ENCODE measurements at regions not wholly inside any gene's neighbourhood (a gene's known extent, or its start where the extent isn't known, plus 50 kb on each side); places are given as distances from the start of the nearest gene placed in this dataset.

GRCh38 chr5:29770936-29771335, 1422.5 kb upstream of the CDH6 start:
- H2BK5ac ChIP-seq (ENCODE audit: low read depth, low read length) = no peak overlapping the region
- H3K18ac ChIP-seq (ENCODE audit: extremely low read depth, low read length) = no peak overlapping the region
- ChIA-PET CTCF (ENCODE audit: partially characterized antibody) (no interaction called here), POLR2A (ENCODE audit: partially characterized antibody) (interaction anchor here (0.7 kb wide), 1 partner anchor 24 kb away, joined by 3 read pairs; no protein-coding TSS in a partner anchor)
- H2BK120ac ChIP-seq (replicated peaks; ENCODE audit: low read depth, low read length) = no peak overlapping the region
- H3K4ac ChIP-seq (replicated peaks; ENCODE audit: insufficient read length, low read depth, low read length) = no peak overlapping the region
- H3K9ac ChIP-seq (replicated peaks in 1 of 4; ENCODE audit: extremely low read depth in 1 of 4, low read depth in 3 of 4, low read length in 3 of 4) = no peak overlapping the region
- H3K36me3 ChIP-seq (ENCODE audit: control insufficient read depth in 2 of 4, insufficient read depth in 4 of 4, low read length in 3 of 4) = no peaks in the 10 kb centered on the region
- H3K79me1 ChIP-seq (ENCODE audit: low read depth, low read length) = no peaks in the 10 kb centered on the region
- H4K20me1 ChIP-seq (replicated peaks in 1 of 2; ENCODE audit: control insufficient read depth in 1 of 2, insufficient read depth in 2 of 2, low read length in 2 of 2) = no peaks in the 10 kb centered on the region
- no peaks in the 10 kb centered on the region for H3K9me3 ChIP-seq (ENCODE audit: insufficient read depth in 2 of 2, low read depth in 1 of 2, low read length in 1 of 2)
- H2AFZ ChIP-seq (ENCODE audit: low read length) = no peak overlapping the region
- DNase-seq (ENCODE audit: low read depth in 1 of 2, low spot score in 2 of 2) = no peak
- H4K8ac ChIP-seq (ENCODE audit: extremely low read depth, insufficient read depth, low read length) = no peak overlapping the region
- H3K4me2 ChIP-seq (ENCODE audit: insufficient read depth in 1 of 2, low read depth in 2 of 2, low read length in 2 of 2) = no peak overlapping the region
- WGBS, 2 experiments (ENCODE audit: extremely low coverage in 1 of 2, insufficient coverage in 1 of 2, insufficient read length in 1 of 2, insufficient replicate concordance in 2 of 2, low coverage in 1 of 2, low lambda C conversion rate in 2 of 2, missing lambda C conversion rate in 1 of 2) = 100% methylated on average over 2 of the region's 2 CpGs; no CpG with 5 or more reads in 1 of the 2 experiments
- no peak overlapping the region for H3K4me3 ChIP-seq (ENCODE audit: extremely low read depth in 1 of 4, insufficient read depth in 2 of 4, low read depth in 3 of 4, low read length in 4 of 4)
- H3K23me2 ChIP-seq (ENCODE audit: low read depth, low read length) = no peaks in the 10 kb centered on the region
- FAIRE-seq = no peak
- H2AK5ac ChIP-seq (ENCODE audit: low read depth, low read length) = no peak overlapping the region
- H3K27ac ChIP-seq (ENCODE audit: low read depth, low read length) = no peak overlapping the region
- TF ChIP-seq BRCA1 (IDR thresholded peaks at IDR 0.05; ENCODE audit: low read depth, low read length) (no peak), TAF1 (IDR thresholded peaks at IDR 0.05; ENCODE audit: low read depth, low read length) (no peak), USF2 (IDR thresholded peaks at IDR 0.05; ENCODE audit: low read length) (no peak), JUN (IDR thresholded peaks at IDR 0.05; ENCODE audit: low read depth, low read length) (no peak)
- H2BK15ac ChIP-seq (ENCODE audit: low read length) = no peak overlapping the region
- no peak overlapping the region for H2BK12ac ChIP-seq (ENCODE audit: low read depth, low read length)
- no peak overlapping the region for H2BK20ac ChIP-seq (ENCODE audit: low read length)
- no peak overlapping the region for H4K91ac ChIP-seq (replicated peaks; ENCODE audit: insufficient read length, low read length)
- H3K56ac ChIP-seq (replicated peaks; ENCODE audit: insufficient read length, low read depth, low read length) = no peak overlapping the region
- no peaks in the 10 kb centered on the region for H3K79me2 ChIP-seq (ENCODE audit: control insufficient read depth in 1 of 2, insufficient read depth in 2 of 2, low read length in 2 of 2)
- H3K27me3 ChIP-seq (replicated peaks in 1 of 4; ENCODE audit: control insufficient read depth in 3 of 4, extremely low read depth in 1 of 4, insufficient read depth in 3 of 4, low read length in 3 of 4) = no peaks in the 10 kb centered on the region
- H3K23ac ChIP-seq (ENCODE audit: insufficient read length) = no peak overlapping the region
- no peak overlapping the region for H4K5ac ChIP-seq (ENCODE audit: insufficient read length, low read depth, low read length)
- H3K14ac ChIP-seq (ENCODE audit: insufficient read length) = no peak overlapping the region
- H3K4me1 ChIP-seq (replicated peaks in 1 of 4; ENCODE audit: control insufficient read depth in 3 of 4, insufficient read depth in 4 of 4, low read length in 3 of 4) = no peaks in the 10 kb centered on the region

Measured in H1 (cell line).